ENCODE measurements at regions not wholly inside any gene's neighbourhood (a gene's known extent, or its start where the extent isn't known, plus 50 kb on each side); places are given as distances from the start of the nearest gene placed in this dataset.

DNA sequence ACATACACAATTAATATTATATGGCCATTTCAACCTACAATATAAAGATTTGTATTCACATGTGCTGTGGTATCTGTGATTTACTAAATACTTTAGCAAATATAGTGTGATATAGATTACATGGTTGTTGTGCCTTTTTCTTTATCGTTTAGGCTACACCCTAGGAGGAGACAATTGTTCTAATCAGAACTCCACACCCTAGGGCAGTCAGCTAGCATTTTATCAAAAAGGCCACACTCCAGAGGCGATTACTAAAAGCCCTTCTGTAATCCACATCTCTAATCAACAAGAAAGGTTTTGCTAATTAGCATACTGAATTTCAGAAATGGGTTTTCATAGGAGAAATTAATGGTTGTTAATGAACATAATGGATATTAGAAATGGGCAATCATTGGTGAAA lies 319.5 kb upstream of the NOCT start:
- TF ChIP-seq POLR2A (IDR thresholded peaks at IDR 0.05) (no peak), POLR2AphosphoS5 (IDR thresholded peaks at IDR 0.05) (no peak)
- TF ChIP-seq, protein P1, sequence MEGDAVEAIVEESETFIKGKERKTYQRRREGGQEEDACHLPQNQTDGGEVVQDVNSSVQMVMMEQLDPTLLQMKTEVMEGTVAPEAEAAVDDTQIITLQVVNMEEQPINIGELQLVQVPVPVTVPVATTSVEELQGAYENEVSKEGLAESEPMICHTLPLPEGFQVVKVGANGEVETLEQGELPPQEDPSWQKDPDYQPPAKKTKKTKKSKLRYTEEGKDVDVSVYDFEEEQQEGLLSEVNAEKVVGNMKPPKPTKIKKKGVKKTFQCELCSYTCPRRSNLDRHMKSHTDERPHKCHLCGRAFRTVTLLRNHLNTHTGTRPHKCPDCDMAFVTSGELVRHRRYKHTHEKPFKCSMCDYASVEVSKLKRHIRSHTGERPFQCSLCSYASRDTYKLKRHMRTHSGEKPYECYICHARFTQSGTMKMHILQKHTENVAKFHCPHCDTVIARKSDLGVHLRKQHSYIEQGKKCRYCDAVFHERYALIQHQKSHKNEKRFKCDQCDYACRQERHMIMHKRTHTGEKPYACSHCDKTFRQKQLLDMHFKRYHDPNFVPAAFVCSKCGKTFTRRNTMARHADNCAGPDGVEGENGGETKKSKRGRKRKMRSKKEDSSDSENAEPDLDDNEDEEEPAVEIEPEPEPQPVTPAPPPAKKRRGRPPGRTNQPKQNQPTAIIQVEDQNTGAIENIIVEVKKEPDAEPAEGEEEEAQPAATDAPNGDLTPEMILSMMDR (IDR thresholded peaks at IDR 0.05), result no peak
